GM23338 (cell line): ENCODE measurements at regions not wholly inside any gene's neighbourhood (a gene's known extent, or its start where the extent isn't known, plus 50 kb on each side); places are given as distances from the start of the nearest gene placed in this dataset.

Source experiments
- ATAC-seq: fragments of 200-7000 bp; cut with Tn5 transposase; 3 replicates; pipeline ENCODE4 v1.9.1; 2020
- DNase-seq: peaks from one replicate; pipeline ENCODE4 v3.0.0-alpha.2; 2015; ENCODE audit warnings: low spot score
- H2AFZ ChIP-seq: fragments of 200-600 bp; sonication (generic); 2 replicates; pipeline ENCODE4 v1.8.0; 2016; ENCODE audit warnings: antibody characterized with exemption, mild to moderate bottlenecking, moderate library complexity
- H3F3A ChIP-seq: fragments of 200-600 bp; sonication (generic); replicated peaks from 2 replicates; pipeline ENCODE4 v1.8.0; 2017; ENCODE audit warnings: antibody characterized with exemption, mixed run types, low read depth
- H3K27ac ChIP-seq: fragments of 200-600 bp; sonication (generic); 2 replicates; pipeline ENCODE4 v1.6.1; 2016; ENCODE audit warnings: low read depth
- H3K27me3 ChIP-seq: fragments of 200-600 bp; sonication (generic); 2 replicates; pipeline ENCODE4 v1.8.0; 2016; ENCODE audit warnings: mild to moderate bottlenecking, mixed run types, moderate library complexity; ENCODE audit not compliant: insufficient read depth
- H3K36me3 ChIP-seq: fragments of 200-600 bp; sonication (generic); 2 replicates; pipeline ENCODE4 v1.8.0; 2016; ENCODE audit warnings: mild to moderate bottlenecking; ENCODE audit not compliant: insufficient read depth
- H3K4me1 ChIP-seq: fragments of 200-600 bp; sonication (generic); 2 replicates; pipeline ENCODE4 v1.8.0; 2016; ENCODE audit warnings: mild to moderate bottlenecking, moderate library complexity; ENCODE audit not compliant: insufficient read depth
- H3K4me2 ChIP-seq: fragments of 200-600 bp; sonication (generic); 2 replicates; pipeline ENCODE4 v1.7.1; 2017; ENCODE audit warnings: mixed run types
- H3K4me3 ChIP-seq: fragments of 200-600 bp; sonication (generic); 2 replicates; pipeline ENCODE4 v1.6.1; 2016; ENCODE audit warnings: mixed run types
- H3K79me2 ChIP-seq: fragments of 200-600 bp; sonication (generic); replicated peaks from 2 replicates; pipeline ENCODE4 v1.8.0; 2017; ENCODE audit warnings: mild to moderate bottlenecking; ENCODE audit not compliant: insufficient read depth
- H3K9me2 ChIP-seq: fragments of 200-600 bp; sonication (generic); 2 replicates; pipeline ENCODE4 v1.8.0; 2017; ENCODE audit not compliant: insufficient read depth
- H4K20me1 ChIP-seq: fragments of 200-600 bp; sonication (generic); replicated peaks from 2 replicates; pipeline ENCODE4 v1.8.0; 2017; ENCODE audit warnings: mild to moderate bottlenecking; ENCODE audit not compliant: insufficient read depth
- H3K27ac Mint-ChIP-seq: 2 replicates; pipeline ENCODE4 v1.8.0; 2020; ENCODE audit warnings: inconsistent platforms, mild to moderate bottlenecking, moderate library complexity, mixed read lengths
- H3K27me3 Mint-ChIP-seq: 3 replicates; pipeline ENCODE4 v1.8.0; 2022; ENCODE audit warnings: low read depth, mild to moderate bottlenecking, moderate library complexity, mixed read lengths, inconsistent platforms; ENCODE audit not compliant: insufficient read depth, poor library complexity
- H3K36me3 Mint-ChIP-seq: 3 replicates; pipeline ENCODE4 v1.8.0; 2021; ENCODE audit warnings: low read depth, mild to moderate bottlenecking, inconsistent platforms, moderate library complexity, mixed read lengths
- H3K4me1 Mint-ChIP-seq: 3 replicates; pipeline ENCODE4 v1.8.0; 2020; ENCODE audit warnings: mild to moderate bottlenecking, inconsistent platforms, mixed read lengths
- H3K4me3 Mint-ChIP-seq: 3 replicates; pipeline ENCODE4 v1.8.0; 2021; ENCODE audit warnings: moderate library complexity, mild to moderate bottlenecking, inconsistent platforms, mixed read lengths
- H3K9me3 Mint-ChIP-seq: 3 replicates; pipeline ENCODE4 v1.8.0; 2020; ENCODE audit warnings: moderate library complexity, mild to moderate bottlenecking, inconsistent platforms, mixed read lengths
- CREB1 ChIP-seq: fragments of 250-450 bp; sonication (Bioruptor Pico); IDR thresholded peaks from 2 replicates; pipeline ENCODE4 v1.5.0; 2020; ENCODE audit warnings: low read depth, mild to moderate bottlenecking, moderate library complexity
- CTCF ChIP-seq, 2 experiments: fragments of 200-600 bp in 1 of 2; sonication (generic) in 1 of 2; conservative IDR thresholded peaks; 2 replicates each; pipeline versions ENCODE4 v1.5.1 to v1.6.1; 2016 to 2017; ENCODE audit warnings: antibody characterized with exemption in 2 of 2, low read depth in 2 of 2, mild to moderate bottlenecking in 2 of 2, moderate library complexity in 1 of 2
- ETS1 ChIP-seq: IDR thresholded peaks from 2 replicates; pipeline ENCODE4 v1.6.1; 2016; ENCODE audit warnings: antibody characterized with exemption
- EZH2 ChIP-seq: fragments of 200-600 bp; sonication (generic); IDR thresholded peaks from one replicate; pipeline ENCODE4 v1.8.0; 2017; ENCODE audit warnings: antibody characterized with exemption, mild to moderate bottlenecking, low read depth; ENCODE audit not compliant: unreplicated experiment
- EZH2phosphoT487 ChIP-seq: fragments of 200-600 bp; sonication (generic); IDR thresholded peaks from one replicate; pipeline ENCODE4 v1.8.1; 2018; ENCODE audit warnings: antibody characterized with exemption; ENCODE audit not compliant: unreplicated experiment
- JUNB ChIP-seq: IDR thresholded peaks from one replicate; pipeline ENCODE4 v1.6.1; 2016; ENCODE audit warnings: antibody characterized with exemption; ENCODE audit not compliant: unreplicated experiment
- NANOG ChIP-seq: IDR thresholded peaks from 2 replicates; pipeline ENCODE4 v1.6.1; 2016; ENCODE audit warnings: antibody characterized with exemption, borderline replicate concordance
- POLR2AphosphoS5 ChIP-seq: IDR thresholded peaks from 2 replicates; pipeline ENCODE4 v1.6.1; 2016; ENCODE audit warnings: antibody characterized with exemption, low read depth
- STAT1 ChIP-seq: IDR thresholded peaks from one replicate; pipeline ENCODE4 v1.6.1; 2016; ENCODE audit warnings: antibody characterized with exemption; ENCODE audit not compliant: unreplicated experiment
- ZNF114 ChIP-seq: fragments of 250-450 bp; sonication (Bioruptor Pico); IDR thresholded peaks from 2 replicates; pipeline ENCODE4 v1.5.0; 2020; ENCODE audit warnings: mild to moderate bottlenecking, moderate library complexity
- ZNF331 ChIP-seq: fragments of 250-450 bp; sonication (Bioruptor Pico); IDR thresholded peaks from 2 replicates; pipeline ENCODE4 v1.5.0; 2020; ENCODE audit warnings: low read depth, mild to moderate bottlenecking, moderate library complexity
- ZNF462 ChIP-seq: fragments of 250-450 bp; sonication (Bioruptor Pico); IDR thresholded peaks from 2 replicates; pipeline ENCODE4 v1.5.0; 2020; ENCODE audit warnings: mild to moderate bottlenecking, moderate library complexity

- no peak overlapping the region for H3K4me3 Mint-ChIP-seq
Measured at GRCh38 chr1:81201779-81202178, 599.0 kb upstream of the ADGRL2 start.

DNA sequence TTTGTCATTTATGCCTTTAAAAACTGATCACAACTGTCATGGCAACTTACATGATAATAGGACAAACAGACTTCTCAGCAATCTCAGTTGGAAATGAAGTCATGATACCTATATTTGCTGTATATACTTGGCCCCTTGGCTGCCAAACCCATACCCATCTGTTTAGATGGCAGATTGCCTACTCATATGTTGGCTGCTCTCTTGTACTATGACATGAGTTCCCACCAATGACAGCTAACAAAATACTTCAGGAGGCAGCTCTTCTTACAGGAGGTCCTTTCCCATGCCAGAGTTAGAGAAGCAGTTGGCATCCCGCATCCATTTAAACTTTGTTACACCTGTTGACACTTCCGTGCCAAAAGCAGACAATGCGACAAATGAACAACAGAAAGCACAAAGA is 603.1 kb upstream of the ADGRL2 start:
- peaks cover 6% of the 10 kb centered on the region; the same call in 1 of the 2 replicates for H3K4me1 ChIP-seq
- H3K36me3 Mint-ChIP-seq: no peaks in the 10 kb centered on the region
- no peaks in the 10 kb centered on the region for H3K4me1 Mint-ChIP-seq
- H3K27me3 Mint-ChIP-seq: no peaks in the 10 kb centered on the region
- DNase-seq (no peak), ATAC-seq (no peak)
- H3F3A ChIP-seq: no peaks in the 10 kb centered on the region
- H3K36me3 ChIP-seq: no peaks in the 10 kb centered on the region
- 0 out of 2 replicates have a peak, but pooled peaks cover 4% of the 10 kb centered on the region for H3K9me2 ChIP-seq
- no peak overlapping the region for H2AFZ ChIP-seq
- H3K27ac Mint-ChIP-seq: no peak overlapping the region
- H3K9me3 Mint-ChIP-seq: no peaks in the 10 kb centered on the region
- H3K4me3 ChIP-seq: no peak overlapping the region
- no peak overlapping the region for H3K27ac ChIP-seq
- H3K4me2 ChIP-seq: no peak overlapping the region
- H3K79me2 ChIP-seq: no peaks in the 10 kb centered on the region
- no peak overlapping the region for H3K4me3 Mint-ChIP-seq
- H4K20me1 ChIP-seq: no peaks in the 10 kb centered on the region
- H3K27me3 ChIP-seq: no peaks in the 10 kb centered on the region
- TF ChIP-seq ZNF331 (CRISPR knock-in tag): no peak
- TF ChIP-seq JUNB: no peak
- no peak for TF ChIP-seq CTCF (conservative IDR thresholded peaks at IDR 0.05; ENCODE audit: low read depth in 2 of 2)
- no peak for TF ChIP-seq ZNF114
- TF ChIP-seq STAT1: no peak
- TF ChIP-seq ZNF462 (CRISPR knock-in tag): no peak
- TF ChIP-seq NANOG: no peak
- no peak for TF ChIP-seq EZH2
- TF ChIP-seq POLR2AphosphoS5: no peak
- no peak for TF ChIP-seq ETS1
- no peak for TF ChIP-seq CREB1 (CRISPR knock-in tag)
- no peak for TF ChIP-seq EZH2phosphoT487

More at GRCh38 chr1:81201779-81202178, 599.0 kb upstream of the ADGRL2 start:
- Mint-ChIP-seq H3K9me3 (no peaks in the 10 kb centered on the region; the same call in 2 of the 3 replicates), H3K27ac (no peak overlapping the region), H3K36me3 (no peaks in the 10 kb centered on the region), H3K27me3 (no peaks in the 10 kb centered on the region), H3K4me1 (peaks cover 24% of the 10 kb centered on the region)
- Histone ChIP-seq H3K4me2 (no peak overlapping the region), H3K4me1 (peaks cover 21% of the 10 kb centered on the region), H2AFZ (no peak overlapping the region), H3F3A (no peaks in the 10 kb centered on the region), H3K79me2 (no peaks in the 10 kb centered on the region), H3K27ac (no peak overlapping the region), H3K9me2 (no peaks in the 10 kb centered on the region), H3K4me3 (no peak overlapping the region), H3K27me3 (no peaks in the 10 kb centered on the region), H4K20me1 (no peaks in the 10 kb centered on the region), H3K36me3 (no peaks in the 10 kb centered on the region)
- DNase-seq: no peak
- TF ChIP-seq EZH2phosphoT487 (no peak), NANOG (no peak)
- no peak for ATAC-seq
